ENCODE measurements at regions not wholly inside any gene's neighbourhood (a gene's known extent, or its start where the extent isn't known, plus 50 kb on each side); places are given as distances from the start of the nearest gene placed in this dataset.

DNA sequence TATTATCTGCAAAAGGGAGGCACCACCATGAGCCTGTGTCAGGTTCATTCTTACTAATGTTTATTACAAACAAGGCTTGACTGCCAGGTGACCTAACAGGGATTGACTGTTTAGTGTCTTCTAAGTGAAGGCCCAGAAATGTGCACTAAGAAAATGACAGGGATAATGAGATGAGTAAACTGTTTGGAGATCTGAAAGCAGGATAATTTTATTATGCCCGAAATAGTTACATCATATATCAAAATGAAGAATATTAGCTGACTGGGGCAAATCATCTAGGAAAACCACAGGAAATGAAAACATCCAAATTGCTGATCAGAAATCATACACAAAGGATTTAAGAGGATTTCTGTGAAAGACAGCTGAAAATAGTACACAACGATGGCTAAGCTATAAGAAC lies 516.7 kb downstream of the HDGFL1 start:
- H3K27ac Mint-ChIP-seq: no peak overlapping the region
- no peak for ATAC-seq (replicated peaks in 1 of 2)
- H3K27me3 Mint-ChIP-seq (ENCODE audit: low read depth): peaks cover 8% of the 10 kb centered on the region
- no peak for DNase-seq
- no peaks in the 10 kb centered on the region for H3K36me3 Mint-ChIP-seq (ENCODE audit: insufficient read depth in 2 of 2)
- H3K4me1 Mint-ChIP-seq (ENCODE audit: low read depth): no peaks in the 10 kb centered on the region
- H3K4me3 Mint-ChIP-seq: no peak overlapping the region
- peaks cover 0 to 4% of the 10 kb centered on the region in 2 donors for H3K9me3 Mint-ChIP-seq

DNA sequence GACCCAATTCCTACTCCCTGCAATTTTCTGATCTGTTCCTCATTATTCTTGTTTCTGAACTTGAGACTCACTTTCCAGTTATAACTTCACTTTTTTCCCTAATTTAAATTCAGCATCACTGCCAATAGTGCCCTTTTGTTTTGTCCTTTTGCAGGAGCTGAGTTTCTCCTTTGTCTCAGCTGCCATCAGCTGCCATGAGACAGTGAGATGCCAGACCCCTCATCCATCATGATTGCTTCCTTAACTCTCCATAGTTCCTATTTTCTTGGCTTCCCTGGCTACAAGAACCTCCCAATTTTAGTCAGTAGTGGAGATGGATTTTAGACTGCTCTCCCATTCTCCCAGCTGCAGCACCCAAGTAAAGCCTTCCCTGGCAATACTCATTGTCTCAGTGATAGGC lies 518.1 kb downstream of the HDGFL1 start:
- H3K27ac Mint-ChIP-seq: no peak overlapping the region
- H3K27me3 Mint-ChIP-seq (ENCODE audit: low read depth): peaks cover 16% of the 10 kb centered on the region
- no peaks in the 10 kb centered on the region for H3K4me1 Mint-ChIP-seq (ENCODE audit: low read depth)
- DNase-seq (no peak), ATAC-seq (replicated peaks in 1 of 2) (no peak)
- no peak overlapping the region for H3K4me3 Mint-ChIP-seq
- H3K36me3 Mint-ChIP-seq (ENCODE audit: insufficient read depth in 2 of 2): peaks cover 2 to 3% of the 10 kb centered on the region in 2 donors
- H3K9me3 Mint-ChIP-seq: peaks cover 0 to 9% of the 10 kb centered on the region in 2 donors

GRCh38 chr6:23088761-23089160 lies 519.4 kb downstream of the HDGFL1 start:
- Mint-ChIP-seq H3K4me1 (ENCODE audit: low read depth) (no peaks in the 10 kb centered on the region), H3K27ac (no peak overlapping the region), H3K9me3 (peaks cover 0 to 9% of the 10 kb centered on the region in 2 donors), H3K4me3 (no peak overlapping the region), H3K36me3 (ENCODE audit: insufficient read depth in 2 of 2) (peaks cover 2 to 3% of the 10 kb centered on the region in 2 donors), H3K27me3 (ENCODE audit: low read depth) (peaks cover 16% of the 10 kb centered on the region)
- ATAC-seq (replicated peaks in 1 of 2) (no peak), DNase-seq (no peak)

GRCh38 chr6:23089981-23090380 lies 520.6 kb downstream of the HDGFL1 start:
- Mint-ChIP-seq H3K4me1 (ENCODE audit: low read depth) (no peaks in the 10 kb centered on the region), H3K4me3 (no peak overlapping the region)

DNA sequence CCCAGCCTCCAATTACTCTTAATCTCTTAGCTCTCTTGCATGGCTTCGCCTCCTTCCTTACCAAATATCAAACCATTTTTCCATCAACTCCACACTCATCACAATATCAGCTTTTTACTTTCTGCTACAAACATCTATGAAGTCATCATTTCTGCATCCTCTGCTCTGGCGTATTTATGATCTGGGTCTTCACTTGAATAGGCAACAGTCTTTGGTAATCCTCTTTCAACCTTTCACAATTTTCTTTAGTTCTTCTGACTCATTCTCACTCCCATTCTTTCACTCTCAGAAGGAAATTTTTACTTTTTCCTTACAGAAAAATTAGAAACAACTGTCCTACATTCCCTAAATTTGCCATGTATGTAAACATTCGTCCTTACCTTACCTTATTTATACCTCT lies 522.4 kb downstream of the HDGFL1 start:
- ATAC-seq (replicated peaks in 1 of 2) (no peak), DNase-seq (no peak)
- peaks cover 0 to 9% of the 10 kb centered on the region in 2 donors for H3K9me3 Mint-ChIP-seq
- peaks cover 2 to 3% of the 10 kb centered on the region in 2 donors for H3K36me3 Mint-ChIP-seq (ENCODE audit: insufficient read depth in 2 of 2)
- no peak overlapping the region for H3K27ac Mint-ChIP-seq
- no peaks in the 10 kb centered on the region for H3K4me1 Mint-ChIP-seq (ENCODE audit: low read depth)
- peaks cover 16% of the 10 kb centered on the region for H3K27me3 Mint-ChIP-seq (ENCODE audit: low read depth)
- no peak overlapping the region for H3K4me3 Mint-ChIP-seq

More at GRCh38 chr6:23089981-23090380, 520.6 kb downstream of the HDGFL1 start:
- H3K9me3 Mint-ChIP-seq: peaks cover 0 to 9% of the 10 kb centered on the region in 2 donors
- H3K36me3 Mint-ChIP-seq (ENCODE audit: insufficient read depth in 2 of 2): peaks cover 2 to 3% of the 10 kb centered on the region in 2 donors
- H3K27ac Mint-ChIP-seq: no peak overlapping the region
- peaks cover 16% of the 10 kb centered on the region for H3K27me3 Mint-ChIP-seq (ENCODE audit: low read depth)
- DNase-seq: no peak
- ATAC-seq (replicated peaks in 1 of 2): no peak

- Mint-ChIP-seq H3K4me1 (ENCODE audit: low read depth) (no peaks in the 10 kb centered on the region), H3K4me3 (no peak overlapping the region), H3K9me3 (peaks cover 2 to 4% of the 10 kb centered on the region in 2 donors), H3K36me3 (ENCODE audit: insufficient read depth in 2 of 2) (peaks cover 0 to 3% of the 10 kb centered on the region in 2 donors), H3K27me3 (ENCODE audit: low read depth) (peaks cover 3% of the 10 kb centered on the region), H3K27ac (no peak overlapping the region)
- no peak for ATAC-seq (replicated peaks in 1 of 2)
- DNase-seq: no peak
Observed at GRCh38 chr6:23096876-23097275, 527.5 kb downstream of the HDGFL1 start.

- Mint-ChIP-seq H3K27me3 (ENCODE audit: low read depth) (no peaks in the 10 kb centered on the region), H3K27ac (no peak overlapping the region), H3K4me3 (no peak overlapping the region), H3K36me3 (ENCODE audit: insufficient read depth in 2 of 2) (no peaks in the 10 kb centered on the region), H3K9me3 (peaks cover 2% of the 10 kb centered on the region in 2 donors), H3K4me1 (ENCODE audit: low read depth) (no peaks in the 10 kb centered on the region)
- DNase-seq: no peak
- no peak for ATAC-seq (replicated peaks in 1 of 2)
Observed at GRCh38 chr6:23097566-23097965, 528.2 kb downstream of the HDGFL1 start.

- H3K27me3 Mint-ChIP-seq (ENCODE audit: low read depth): no peaks in the 10 kb centered on the region
- H3K36me3 Mint-ChIP-seq (ENCODE audit: insufficient read depth in 2 of 2): peaks cover 0 to 3% of the 10 kb centered on the region in 2 donors
- no peak for DNase-seq
- no peak overlapping the region for H3K4me3 Mint-ChIP-seq
- ATAC-seq (replicated peaks in 1 of 2): no peak
- H3K4me1 Mint-ChIP-seq (ENCODE audit: low read depth): no peaks in the 10 kb centered on the region
- H3K27ac Mint-ChIP-seq: no peak overlapping the region
- H3K9me3 Mint-ChIP-seq: peaks cover 5 to 19% of the 10 kb centered on the region in 2 donors
Observed at GRCh38 chr6:23106951-23107350, 537.6 kb downstream of the HDGFL1 start.

GRCh38 chr6:23111984-23112383 lies 542.6 kb downstream of the HDGFL1 start:
- H3K27ac Mint-ChIP-seq: no peak overlapping the region
- H3K4me3 Mint-ChIP-seq: no peak overlapping the region
- no peak for DNase-seq
- no peaks in the 10 kb centered on the region for H3K27me3 Mint-ChIP-seq (ENCODE audit: low read depth)
- H3K9me3 Mint-ChIP-seq: peaks cover 7 to 19% of the 10 kb centered on the region in 2 donors
- H3K4me1 Mint-ChIP-seq (ENCODE audit: low read depth): no peaks in the 10 kb centered on the region
- ATAC-seq (replicated peaks in 1 of 2): no peak
- peaks cover 0 to 4% of the 10 kb centered on the region in 2 donors for H3K36me3 Mint-ChIP-seq (ENCODE audit: insufficient read depth in 2 of 2)

- no peak overlapping the region for H3K4me3 Mint-ChIP-seq
- H3K9me3 Mint-ChIP-seq: peaks cover 11 to 12% of the 10 kb centered on the region in 2 donors
- H3K27me3 Mint-ChIP-seq (ENCODE audit: low read depth): no peaks in the 10 kb centered on the region
- ATAC-seq (replicated peaks in 1 of 2) (no peak), DNase-seq (no peak)
- no peaks in the 10 kb centered on the region for H3K4me1 Mint-ChIP-seq (ENCODE audit: low read depth)
- H3K27ac Mint-ChIP-seq: no peak overlapping the region
- H3K36me3 Mint-ChIP-seq (ENCODE audit: insufficient read depth in 2 of 2): peaks cover 0 to 4% of the 10 kb centered on the region in 2 donors
Observed at GRCh38 chr6:23114812-23115504, 545.6 kb downstream of the HDGFL1 start.

GRCh38 chr6:23137611-23138010 lies 568.2 kb downstream of the HDGFL1 start:
- no peak for ATAC-seq (replicated peaks in 1 of 2)
- H3K36me3 Mint-ChIP-seq (ENCODE audit: insufficient read depth in 2 of 2): peaks cover 0 to 2% of the 10 kb centered on the region in 2 donors
- no peaks in the 10 kb centered on the region for H3K27me3 Mint-ChIP-seq (ENCODE audit: low read depth)
- no peaks in the 10 kb centered on the region for H3K4me1 Mint-ChIP-seq (ENCODE audit: low read depth)
- DNase-seq: no peak
- H3K27ac Mint-ChIP-seq: no peak overlapping the region
- peaks cover 5 to 6% of the 10 kb centered on the region in 2 donors for H3K9me3 Mint-ChIP-seq
- no peak overlapping the region for H3K4me3 Mint-ChIP-seq

DNA sequence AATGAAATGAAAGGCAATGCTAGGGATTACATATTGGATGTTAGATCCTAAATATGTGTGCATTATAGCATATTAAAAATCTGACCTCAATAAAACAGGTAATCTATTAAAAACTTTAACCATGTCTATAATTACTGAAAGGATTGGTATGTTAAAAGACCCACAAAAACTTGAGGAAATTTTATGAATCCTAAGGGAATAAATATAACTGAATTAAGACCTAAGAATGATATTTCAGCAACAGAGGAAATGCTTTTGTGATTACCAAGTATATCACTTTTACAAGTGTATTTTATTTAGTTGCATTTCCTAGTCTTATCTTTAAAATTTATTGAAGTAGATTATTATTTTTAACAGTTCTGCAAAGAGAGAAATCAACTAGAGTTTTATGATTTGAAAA lies 571.5 kb downstream of the HDGFL1 start:
- H3K4me3 Mint-ChIP-seq: no peak overlapping the region
- H3K4me1 Mint-ChIP-seq (ENCODE audit: low read depth): no peaks in the 10 kb centered on the region
- peaks cover 5 to 6% of the 10 kb centered on the region in 2 donors for H3K9me3 Mint-ChIP-seq
- H3K27ac Mint-ChIP-seq: no peak overlapping the region
- peaks cover 0 to 2% of the 10 kb centered on the region in 2 donors for H3K36me3 Mint-ChIP-seq (ENCODE audit: insufficient read depth in 2 of 2)
- DNase-seq: no peak
- ATAC-seq (replicated peaks in 1 of 2): no peak
- no peaks in the 10 kb centered on the region for H3K27me3 Mint-ChIP-seq (ENCODE audit: low read depth)

GRCh38 chr6:23145781-23146180 lies 576.4 kb downstream of the HDGFL1 start:
- Mint-ChIP-seq H3K36me3 (ENCODE audit: insufficient read depth in 2 of 2) (no peaks in the 10 kb centered on the region), H3K4me3 (no peak overlapping the region), H3K27ac (no peak overlapping the region)

GRCh38 chr6:23154159-23154558 lies 584.8 kb downstream of the HDGFL1 start:
- H3K4me3 Mint-ChIP-seq: no peak overlapping the region
- ATAC-seq (replicated peaks in 1 of 2): no peak
- H3K36me3 Mint-ChIP-seq (ENCODE audit: insufficient read depth in 2 of 2): no peaks in the 10 kb centered on the region
- no peak overlapping the region for H3K27ac Mint-ChIP-seq
- no peaks in the 10 kb centered on the region for H3K27me3 Mint-ChIP-seq (ENCODE audit: low read depth)
- H3K9me3 Mint-ChIP-seq: peaks cover 1 to 6% of the 10 kb centered on the region in 2 donors
- H3K4me1 Mint-ChIP-seq (ENCODE audit: low read depth): no peaks in the 10 kb centered on the region
- no peak for DNase-seq

More at GRCh38 chr6:23145781-23146180, 576.4 kb downstream of the HDGFL1 start:
- ATAC-seq (replicated peaks in 1 of 2) (no peak), DNase-seq (no peak)
- Mint-ChIP-seq H3K27me3 (ENCODE audit: low read depth) (no peaks in the 10 kb centered on the region), H3K4me1 (ENCODE audit: low read depth) (no peaks in the 10 kb centered on the region), H3K9me3 (peaks cover 0 to 6% of the 10 kb centered on the region in 2 donors)

All from activated T-cell treated with anti-CD3 and anti-CD28 coated beads, Interleukin-2, amount 50 U/mL, for 72 hours (primary cell).